K562 (cell line): ENCODE measurements at regions not wholly inside any gene's neighbourhood (a gene's known extent, or its start where the extent isn't known, plus 50 kb on each side); places are given as distances from the start of the nearest gene placed in this dataset.

Experiments used
- ARID1B ChIP-seq: fragments of 450-650 bp; IDR thresholded peaks from 2 replicates; pipeline ENCODE4 v1.6.1; 2016; ENCODE audit warnings: antibody characterized with exemption, mild to moderate bottlenecking, inconsistent platforms
- CBX3 ChIP-seq, 2 experiments: IDR thresholded peaks; 1 replicate in 1 of 2; 2 replicates in 1 of 2; pipeline ENCODE4 v1.6.1; 2012; ENCODE audit warnings: inconsistent platforms in 2 of 2, low read length in 2 of 2, borderline replicate concordance in 1 of 2, control low read depth in 1 of 2
- DPF2 ChIP-seq: fragments of 450-650 bp; IDR thresholded peaks from 2 replicates; pipeline ENCODE4 v1.6.1; 2016
- EHMT2 ChIP-seq: fragments of 450-650 bp; IDR thresholded peaks from 2 replicates; pipeline ENCODE4 v1.6.1; 2018; ENCODE audit warnings: antibody characterized with exemption
- FOXJ2 ChIP-seq: fragments of 200-800 bp; sonication (Bioruptor generic); IDR thresholded peaks from 2 replicates; pipeline ENCODE4 v1.6.1; 2016; ENCODE audit warnings: missing genetic modification characterization, missing compliant biosample characterization
- GATAD2B ChIP-seq: fragments of 450-650 bp; IDR thresholded peaks from 2 replicates; pipeline ENCODE4 v1.6.1; 2017; ENCODE audit warnings: mild to moderate bottlenecking, borderline replicate concordance
- HNRNPK ChIP-seq: fragments of 200-400 bp; formaldehyde crosslinking; IDR thresholded peaks from one replicate; pipeline ENCODE4 v1.6.1; 2018; ENCODE audit warnings: mild to moderate bottlenecking, low read depth, low read length; ENCODE audit not compliant: poor library complexity, severe bottlenecking
- MAFG ChIP-seq: fragments of 450-650 bp; conservative IDR thresholded peaks from 2 replicates; pipeline ENCODE4 v1.6.1; 2016; ENCODE audit warnings: missing genetic modification characterization, missing compliant biosample characterization
- ZNF766 ChIP-seq: fragments of 200-800 bp; sonication (Bioruptor generic); conservative IDR thresholded peaks from 2 replicates; pipeline ENCODE4 v1.6.1; 2016; ENCODE audit warnings: missing genetic modification characterization, missing compliant biosample characterization
- TF ChIP-seq, protein P1 (sequence below), 2 experiments: fragments of 450-650 bp in 1 of 2; sonication (generic) in 1 of 2; formaldehyde crosslinking in 1 of 2; IDR thresholded peaks; 2 replicates each; pipeline versions ENCODE4 v1.7.1 to v1.9.0; 2016 to 2022; ENCODE audit warnings: inconsistent platforms in 1 of 2, mild to moderate bottlenecking in 1 of 2, missing genetic modification reagents in 1 of 2
- TF ChIP-seq, protein P2 (sequence below): fragments of 450-650 bp; IDR thresholded peaks from 2 replicates; pipeline ENCODE4 v1.6.1; 2017; ENCODE audit warnings: antibody characterized with exemption, mild to moderate bottlenecking
- TF ChIP-seq, protein P3 (sequence below), 3 experiments: fragments of 200-800 bp in 1 of 3; sonication (Bioruptor generic) in 1 of 3; sonication (generic) in 1 of 3; formaldehyde crosslinking in 1 of 3; IDR thresholded peaks; 2 replicates each; pipeline versions ENCODE4 v1.6.1 to v1.8.0; 2016 to 2022; ENCODE audit warnings: mild to moderate bottlenecking in 2 of 3, missing compliant biosample characterization in 2 of 3, missing genetic modification characterization in 2 of 3, missing genetic modification reagents in 1 of 3

DNA sequence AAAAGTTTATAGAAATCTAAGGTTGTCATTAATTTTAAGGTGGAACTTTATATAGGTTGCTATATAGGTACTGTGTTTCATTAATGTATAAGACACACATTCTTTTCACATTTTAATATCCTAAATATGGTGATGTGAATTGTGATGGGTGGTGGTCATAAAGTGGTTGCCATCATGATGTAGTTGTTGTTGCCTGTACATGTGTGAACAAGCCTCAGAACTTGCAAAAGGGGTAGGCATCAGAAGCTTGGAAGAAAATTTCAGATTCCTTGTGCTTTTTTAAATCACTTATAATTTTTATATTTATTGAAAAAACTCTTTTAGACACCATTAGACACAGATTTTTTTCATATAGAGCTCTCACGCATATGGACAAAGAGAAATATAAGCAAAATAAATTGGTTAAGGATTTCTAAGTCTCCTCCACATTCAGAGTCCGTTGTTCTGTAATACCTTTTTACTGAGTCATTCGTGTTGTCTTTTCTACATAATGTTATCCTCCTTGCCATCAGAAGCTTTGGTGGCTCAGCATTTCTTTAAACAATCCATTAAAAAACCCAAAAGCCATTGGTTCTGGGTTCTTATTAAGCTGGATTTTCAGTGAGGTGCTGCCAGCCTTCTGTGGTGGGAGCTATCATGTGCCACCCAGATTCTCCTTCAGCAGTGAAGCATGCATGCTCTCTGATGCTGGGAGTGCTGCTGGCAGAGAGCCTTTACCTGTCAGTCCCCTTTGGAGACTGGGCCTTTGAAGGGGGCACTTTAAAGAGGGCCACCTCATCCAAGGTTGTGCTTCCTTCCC is 140.4 kb upstream of the GALNT15 start (continued):
- TF ChIP-seq, protein P1, sequence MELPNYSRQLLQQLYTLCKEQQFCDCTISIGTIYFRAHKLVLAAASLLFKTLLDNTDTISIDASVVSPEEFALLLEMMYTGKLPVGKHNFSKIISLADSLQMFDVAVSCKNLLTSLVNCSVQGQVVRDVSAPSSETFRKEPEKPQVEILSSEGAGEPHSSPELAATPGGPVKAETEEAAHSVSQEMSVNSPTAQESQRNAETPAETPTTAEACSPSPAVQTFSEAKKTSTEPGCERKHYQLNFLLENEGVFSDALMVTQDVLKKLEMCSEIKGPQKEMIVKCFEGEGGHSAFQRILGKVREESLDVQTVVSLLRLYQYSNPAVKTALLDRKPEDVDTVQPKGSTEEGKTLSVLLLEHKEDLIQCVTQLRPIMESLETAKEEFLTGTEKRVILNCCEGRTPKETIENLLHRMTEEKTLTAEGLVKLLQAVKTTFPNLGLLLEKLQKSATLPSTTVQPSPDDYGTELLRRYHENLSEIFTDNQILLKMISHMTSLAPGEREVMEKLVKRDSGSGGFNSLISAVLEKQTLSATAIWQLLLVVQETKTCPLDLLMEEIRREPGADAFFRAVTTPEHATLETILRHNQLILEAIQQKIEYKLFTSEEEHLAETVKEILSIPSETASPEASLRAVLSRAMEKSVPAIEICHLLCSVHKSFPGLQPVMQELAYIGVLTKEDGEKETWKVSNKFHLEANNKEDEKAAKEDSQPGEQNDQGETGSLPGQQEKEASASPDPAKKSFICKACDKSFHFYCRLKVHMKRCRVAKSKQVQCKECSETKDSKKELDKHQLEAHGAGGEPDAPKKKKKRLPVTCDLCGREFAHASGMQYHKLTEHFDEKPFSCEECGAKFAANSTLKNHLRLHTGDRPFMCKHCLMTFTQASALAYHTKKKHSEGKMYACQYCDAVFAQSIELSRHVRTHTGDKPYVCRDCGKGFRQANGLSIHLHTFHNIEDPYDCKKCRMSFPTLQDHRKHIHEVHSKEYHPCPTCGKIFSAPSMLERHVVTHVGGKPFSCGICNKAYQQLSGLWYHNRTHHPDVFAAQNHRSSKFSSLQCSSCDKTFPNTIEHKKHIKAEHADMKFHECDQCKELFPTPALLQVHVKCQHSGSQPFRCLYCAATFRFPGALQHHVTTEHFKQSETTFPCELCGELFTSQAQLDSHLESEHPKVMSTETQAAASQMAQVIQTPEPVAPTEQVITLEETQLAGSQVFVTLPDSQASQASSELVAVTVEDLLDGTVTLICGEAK (IDR thresholded peaks at IDR 0.05): no peak
- TF ChIP-seq, protein P1 (CRISPR knock-in tag; IDR thresholded peaks at IDR 0.05): no peak
- TF ChIP-seq EHMT2 (peak; percentile 48; the same call in 1 of the 2 replicates), HNRNPK (no peak), ARID1B (peak; percentile 64), FOXJ2 (tag) (peak; percentile 43; the same call in 1 of the 2 replicates), GATAD2B (no peak), DPF2 (peak; percentile 52; the same call in 1 of the 2 replicates), ZNF766 (CRISPR knock-in tag) (peak; percentile 72; the same call in 1 of the 2 replicates), CBX3 (IDR thresholded peaks at IDR 0.05; ENCODE audit: borderline replicate concordance in 1 of 2, low read length in 2 of 2) (no peak), MAFG (tag) (peak; percentile 93)
- TF ChIP-seq, protein P2, sequence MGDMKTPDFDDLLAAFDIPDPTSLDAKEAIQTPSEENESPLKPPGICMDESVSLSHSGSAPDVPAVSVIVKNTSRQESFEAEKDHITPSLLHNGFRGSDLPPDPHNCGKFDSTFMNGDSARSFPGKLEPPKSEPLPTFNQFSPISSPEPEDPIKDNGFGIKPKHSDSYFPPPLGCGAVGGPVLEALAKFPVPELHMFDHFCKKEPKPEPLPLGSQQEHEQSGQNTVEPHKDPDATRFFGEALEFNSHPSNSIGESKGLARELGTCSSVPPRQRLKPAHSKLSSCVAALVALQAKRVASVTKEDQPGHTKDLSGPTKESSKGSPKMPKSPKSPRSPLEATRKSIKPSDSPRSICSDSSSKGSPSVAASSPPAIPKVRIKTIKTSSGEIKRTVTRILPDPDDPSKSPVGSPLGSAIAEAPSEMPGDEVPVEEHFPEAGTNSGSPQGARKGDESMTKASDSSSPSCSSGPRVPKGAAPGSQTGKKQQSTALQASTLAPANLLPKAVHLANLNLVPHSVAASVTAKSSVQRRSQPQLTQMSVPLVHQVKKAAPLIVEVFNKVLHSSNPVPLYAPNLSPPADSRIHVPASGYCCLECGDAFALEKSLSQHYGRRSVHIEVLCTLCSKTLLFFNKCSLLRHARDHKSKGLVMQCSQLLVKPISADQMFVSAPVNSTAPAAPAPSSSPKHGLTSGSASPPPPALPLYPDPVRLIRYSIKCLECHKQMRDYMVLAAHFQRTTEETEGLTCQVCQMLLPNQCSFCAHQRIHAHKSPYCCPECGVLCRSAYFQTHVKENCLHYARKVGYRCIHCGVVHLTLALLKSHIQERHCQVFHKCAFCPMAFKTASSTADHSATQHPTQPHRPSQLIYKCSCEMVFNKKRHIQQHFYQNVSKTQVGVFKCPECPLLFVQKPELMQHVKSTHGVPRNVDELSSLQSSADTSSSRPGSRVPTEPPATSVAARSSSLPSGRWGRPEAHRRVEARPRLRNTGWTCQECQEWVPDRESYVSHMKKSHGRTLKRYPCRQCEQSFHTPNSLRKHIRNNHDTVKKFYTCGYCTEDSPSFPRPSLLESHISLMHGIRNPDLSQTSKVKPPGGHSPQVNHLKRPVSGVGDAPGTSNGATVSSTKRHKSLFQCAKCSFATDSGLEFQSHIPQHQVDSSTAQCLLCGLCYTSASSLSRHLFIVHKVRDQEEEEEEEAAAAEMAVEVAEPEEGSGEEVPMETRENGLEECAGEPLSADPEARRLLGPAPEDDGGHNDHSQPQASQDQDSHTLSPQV: peak; percentile 18; the same call in 1 of the 2 replicates
- TF ChIP-seq, protein P3, sequence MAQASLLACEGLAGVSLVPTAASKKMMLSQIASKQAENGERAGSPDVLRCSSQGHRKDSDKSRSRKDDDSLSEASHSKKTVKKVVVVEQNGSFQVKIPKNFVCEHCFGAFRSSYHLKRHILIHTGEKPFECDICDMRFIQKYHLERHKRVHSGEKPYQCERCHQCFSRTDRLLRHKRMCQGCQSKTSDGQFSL (CRISPR knock-in tag; IDR thresholded peaks at IDR 0.05): no peak
- TF ChIP-seq, protein P3 (tag; IDR thresholded peaks at IDR 0.05): no peak
